Ectodermal cell (in vitro differentiated cells): ENCODE measurements at regions not wholly inside any gene's neighbourhood (a gene's known extent, or its start where the extent isn't known, plus 50 kb on each side); places are given as distances from the start of the nearest gene placed in this dataset.
"Not testable (repeated sequence)": the region's sequence is repeated elsewhere in the genome, so short reads cannot be mapped to it uniquely, and the experiment has no call there.

Experiments
- H3K27ac ChIP-seq: 2 replicates; pipeline ENCODE4 v1.7.0; 2013; ENCODE audit warnings: mild to moderate bottlenecking, low read depth, low read length; ENCODE audit not compliant: insufficient read depth, poor library complexity, severe bottlenecking
- H3K27me3 ChIP-seq: 2 replicates; pipeline ENCODE4 v1.7.0; 2013; ENCODE audit warnings: mild to moderate bottlenecking, low read length; ENCODE audit not compliant: insufficient read depth, control insufficient read depth, poor library complexity, severe bottlenecking
- H3K36me3 ChIP-seq: one replicate; pipeline ENCODE4 v1.7.0; 2013; ENCODE audit warnings: low read length; ENCODE audit not compliant: control insufficient read depth, insufficient read depth
- H3K4me1 ChIP-seq: one replicate; pipeline ENCODE4 v1.7.0; 2013; ENCODE audit warnings: low read length; ENCODE audit not compliant: control insufficient read depth, insufficient read depth
- H3K4me3 ChIP-seq: 2 replicates; pipeline ENCODE4 v1.7.0; 2013; ENCODE audit warnings: low read depth, low read length, control low read depth; ENCODE audit not compliant: insufficient read depth
- H3K9me3 ChIP-seq: 2 replicates; pipeline ENCODE4 v1.7.0; 2013; ENCODE audit warnings: mild to moderate bottlenecking, low read length, moderate library complexity; ENCODE audit not compliant: control insufficient read depth
- WGBS, 2 experiments: methylation state at CpG; one replicate each; pipeline ENCODE4 v1.1.7; 2013; ENCODE audit warnings: missing lambda C conversion rate in 2 of 2; 5-methylcytosine and 5-hydroxymethylcytosine counted together

GRCh38 chrX:123002844-123003243 is 181.2 kb upstream of the GRIA3 start:
- 94 to 95% methylated on average over 1 of the region's 2 CpGs for WGBS, 2 experiments
- H3K27ac ChIP-seq, H3K4me3 ChIP-seq: not testable (repeated sequence)

DNA sequence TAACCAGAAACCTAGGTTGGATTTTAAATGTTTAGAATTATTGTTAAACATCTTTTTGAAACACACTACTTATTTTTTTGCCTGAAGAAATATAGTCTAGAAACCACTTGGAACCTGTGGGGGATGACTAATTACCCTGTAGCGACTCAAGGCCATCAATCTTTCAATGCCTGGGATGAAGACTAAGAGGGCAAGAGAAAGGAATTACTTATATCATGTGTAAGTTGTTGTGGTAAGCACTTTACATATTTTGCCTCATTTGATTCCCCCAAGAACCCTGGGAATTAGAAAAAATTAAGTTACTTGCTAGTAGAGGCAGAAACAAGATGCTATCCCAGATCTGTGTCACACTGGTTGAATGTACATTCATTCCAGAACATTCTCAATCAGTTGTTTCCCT is 170.9 kb upstream of the GRIA3 start:
- Histone ChIP-seq H3K27me3 (no peaks in the 10 kb centered on the region), H3K9me3 (no peaks in the 10 kb centered on the region), H3K4me3 (no peak overlapping the region), H3K27ac (no peak overlapping the region), H3K4me1 (no peaks in the 10 kb centered on the region), H3K36me3 (no peaks in the 10 kb centered on the region)
- 100% methylated on average over 1 of the region's 1 CpG; no CpG with 5 or more reads in 1 of the 2 experiments for WGBS, 2 experiments

More at GRCh38 chrX:123002844-123003243, 181.2 kb upstream of the GRIA3 start:
- not testable (repeated sequence) for H3K4me1 ChIP-seq, H3K9me3 ChIP-seq, H3K27me3 ChIP-seq, H3K36me3 ChIP-seq

GRCh38 chrX:123036401-123036800 is 147.7 kb upstream of the GRIA3 start:
- 86 to 100% methylated on average over 1 to 2 of the region's 3 CpGs for WGBS, 2 experiments
- H3K36me3 ChIP-seq, result no peaks in the 10 kb centered on the region
- no peak overlapping the region for H3K4me3 ChIP-seq
- H3K9me3 ChIP-seq, result no peaks in the 10 kb centered on the region
- H3K4me1 ChIP-seq, result no peaks in the 10 kb centered on the region
- H3K27me3 ChIP-seq, result no peaks in the 10 kb centered on the region
- H3K27ac ChIP-seq, result no peak overlapping the region

DNA sequence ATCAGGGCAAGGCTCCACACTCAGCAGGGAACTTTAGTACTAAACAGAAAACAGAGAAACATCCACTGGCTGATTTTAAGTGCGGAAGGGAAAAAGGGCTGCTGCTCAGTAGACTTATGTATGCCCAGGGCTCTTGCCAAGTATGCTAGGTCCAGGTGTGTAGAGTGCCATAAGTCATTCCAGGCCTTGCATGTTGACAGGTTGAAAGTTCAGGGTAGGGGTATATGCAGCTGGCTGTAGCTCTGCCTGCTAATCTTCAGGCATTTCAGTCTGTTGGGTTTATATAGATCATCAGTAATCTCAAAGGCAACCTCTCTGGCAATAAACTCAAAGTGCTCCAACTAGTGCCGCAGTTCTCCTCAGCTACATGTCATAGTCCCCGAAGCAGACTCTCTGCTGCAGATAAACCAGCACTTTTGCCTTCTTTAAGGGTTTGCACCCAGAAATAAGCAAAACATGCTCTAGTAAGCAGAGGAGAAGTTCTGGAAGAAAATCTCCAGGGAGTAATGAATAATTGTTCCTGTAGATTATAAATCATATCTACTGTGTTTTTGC is 134.9 kb upstream of the GRIA3 start:
- Histone ChIP-seq H3K27me3 (no peaks in the 10 kb centered on the region), H3K27ac (no peak overlapping the region), H3K36me3 (no peaks in the 10 kb centered on the region), H3K4me3 (no peak overlapping the region), H3K9me3 (no peaks in the 10 kb centered on the region), H3K4me1 (no peaks in the 10 kb centered on the region)
- WGBS, 2 experiments, result 87 to 88% methylated on average over 2 to 3 of the region's 3 CpGs

DNA sequence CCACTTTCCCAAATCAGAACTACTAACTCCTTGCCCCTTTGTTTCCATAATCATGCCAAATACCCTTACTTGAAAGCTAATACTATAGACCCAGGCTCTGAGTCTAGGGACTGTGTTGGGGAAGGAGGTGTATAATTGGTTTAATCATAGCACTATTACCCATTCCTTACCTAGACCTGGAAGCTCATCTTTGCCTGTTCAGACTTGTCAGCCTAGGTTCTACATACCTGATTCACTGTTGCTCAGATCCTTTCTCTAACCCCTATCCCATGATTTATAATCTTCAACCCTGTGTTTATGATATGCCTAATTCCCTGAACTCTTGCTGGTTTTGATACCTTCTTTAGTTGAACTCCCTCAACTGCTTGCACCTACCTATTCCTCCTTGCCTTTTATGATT is 123.1 kb upstream of the GRIA3 start:
- Histone ChIP-seq H3K27me3 (no peaks in the 10 kb centered on the region), H3K36me3 (no peaks in the 10 kb centered on the region), H3K9me3 (no peaks in the 10 kb centered on the region), H3K4me3 (no peak overlapping the region), H3K4me1 (no peaks in the 10 kb centered on the region), H3K27ac (no peak overlapping the region)

GRCh38 chrX:123064053-123064452 is 120.0 kb upstream of the GRIA3 start:
- Histone ChIP-seq H3K36me3 (no peaks in the 10 kb centered on the region), H3K4me3 (no peak overlapping the region), H3K27ac (no peak overlapping the region)

GRCh38 chrX:123072686-123073385 is 111.2 kb upstream of the GRIA3 start:
- Histone ChIP-seq H3K4me1 (no peaks in the 10 kb centered on the region), H3K9me3 (no peaks in the 10 kb centered on the region), H3K27me3 (no peaks in the 10 kb centered on the region), H3K36me3 (no peaks in the 10 kb centered on the region), H3K4me3 (no peak overlapping the region), H3K27ac (no peak overlapping the region)
- 92 to 93% methylated on average over 2 of the region's 3 CpGs for WGBS, 2 experiments

More at GRCh38 chrX:123064053-123064452, 120.0 kb upstream of the GRIA3 start:
- no peaks in the 10 kb centered on the region for H3K9me3 ChIP-seq
- H3K4me1 ChIP-seq, result no peaks in the 10 kb centered on the region
- no peaks in the 10 kb centered on the region for H3K27me3 ChIP-seq

GRCh38 chrX:123075947-123076561 is 108.0 kb upstream of the GRIA3 start:
- H3K9me3 ChIP-seq, result no peaks in the 10 kb centered on the region
- H3K4me1 ChIP-seq, result no peaks in the 10 kb centered on the region
- H3K36me3 ChIP-seq, result no peaks in the 10 kb centered on the region
- no peaks in the 10 kb centered on the region for H3K27me3 ChIP-seq
- H3K27ac ChIP-seq, result no peak overlapping the region
- 83 to 93% methylated on average over 2 to 3 of the region's 4 CpGs for WGBS, 2 experiments
- no peak overlapping the region for H3K4me3 ChIP-seq

DNA sequence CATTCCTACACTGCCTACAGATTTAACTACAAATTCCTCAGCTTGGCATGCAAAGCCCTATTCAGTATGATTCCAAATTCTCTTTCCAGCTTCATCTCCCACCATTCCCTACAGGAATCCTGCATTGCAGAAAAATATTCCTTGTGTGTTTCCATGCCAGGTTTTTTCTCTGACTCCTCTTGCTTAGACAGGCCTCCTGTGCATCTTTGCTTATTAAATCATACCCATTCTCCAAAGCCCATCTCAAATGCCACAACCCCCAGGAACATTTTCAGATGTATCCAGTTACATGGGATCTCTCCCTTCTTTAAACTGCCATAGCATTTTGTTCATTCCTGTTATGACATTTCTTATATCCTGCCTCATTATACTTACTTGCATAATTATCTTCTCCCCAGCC is 106.4 kb upstream of the GRIA3 start:
- Histone ChIP-seq H3K4me1 (no peaks in the 10 kb centered on the region), H3K9me3 (no peaks in the 10 kb centered on the region), H3K36me3 (no peaks in the 10 kb centered on the region), H3K27me3 (no peaks in the 10 kb centered on the region), H3K4me3 (no peak overlapping the region), H3K27ac (no peak overlapping the region)

DNA sequence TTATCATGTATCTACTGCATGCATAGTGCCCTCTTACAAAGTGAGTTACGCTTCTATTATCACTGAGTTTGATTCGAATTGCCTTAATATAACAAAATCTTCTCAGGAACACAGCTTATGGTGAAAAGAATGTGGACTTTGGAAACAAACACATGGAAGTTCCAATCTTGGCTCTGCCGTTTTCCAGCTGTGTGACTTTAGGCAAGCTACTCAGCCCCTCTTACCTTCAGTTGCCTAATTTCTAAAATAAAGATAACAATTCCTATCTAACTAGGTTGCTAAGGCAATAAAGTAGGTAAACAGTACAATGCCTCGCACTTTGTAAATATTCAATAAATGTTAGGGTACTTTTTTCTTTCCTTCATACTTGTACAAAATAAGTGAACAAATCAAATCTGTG is 104.0 kb upstream of the GRIA3 start:
- H3K27me3 ChIP-seq, result no peaks in the 10 kb centered on the region
- H3K9me3 ChIP-seq, result no peaks in the 10 kb centered on the region

More for the DNA sequence above, 104.0 kb upstream of the GRIA3 start:
- H3K27ac ChIP-seq, result no peak overlapping the region
- WGBS, 2 experiments, result 87 to 94% methylated on average over 3 of the region's 4 CpGs
- H3K4me1 ChIP-seq, result no peaks in the 10 kb centered on the region
- H3K4me3 ChIP-seq, result no peak overlapping the region
- no peaks in the 10 kb centered on the region for H3K36me3 ChIP-seq
